Adrenal gland (tissue), 9 donors: ENCODE measurements at regions not wholly inside any gene's neighbourhood (a gene's known extent, or its start where the extent isn't known, plus 50 kb on each side); places are given as distances from the start of the nearest gene placed in this dataset.
"Not testable (repeated sequence)": the region's sequence is repeated elsewhere in the genome, so short reads cannot be mapped to it uniquely, and the experiment has no call there.

Source experiments
- DNase-seq, 7 donors: peaks; one replicate each; pipeline ENCODE4 v3.0.0-alpha.2; 2019 to 2020
- H3K27ac ChIP-seq, 5 donors: fragments of 200-600 bp; sonication (generic) in 4 of 5; 1 replicate in 3 of 5; 2 replicates in 2 of 5; pipeline versions ENCODE4 v1.5.1 to v1.8.0; 2016 to 2020; ENCODE audit warnings: mild to moderate bottlenecking in 1 of 5
- H3K27me3 ChIP-seq: fragments of 200-600 bp; 2 replicates; pipeline ENCODE4 v1.8.0; 2021
- H3K36me3 ChIP-seq, 2 donors: fragments of 200-600 bp; replicated peaks in 1 of 2; 1 replicate in 1 of 2; 2 replicates in 1 of 2; pipeline versions ENCODE4 v1.5.1 to v1.8.0; 2018 to 2022
- H3K4me1 ChIP-seq, 2 donors: fragments of 200-600 bp; replicated peaks in 1 of 2; 1 replicate in 1 of 2; 2 replicates in 1 of 2; pipeline versions ENCODE4 v1.5.1 to v1.8.0; 2018 to 2021
- H3K4me3 ChIP-seq, 4 donors: fragments of 200-600 bp; sonication (generic) in 3 of 4; one replicate each; pipeline ENCODE4 v1.5.1; 2016 to 2018
- H3K9me3 ChIP-seq, 3 donors: fragments of 200-600 bp; sonication (generic) in 1 of 3; replicated peaks in 1 of 3; 1 replicate in 2 of 3; 2 replicates in 1 of 3; pipeline versions ENCODE4 v1.5.1 to v1.8.0; 2016 to 2021
- POLR2A ChIP-seq, 2 donors: fragments of 450-650 bp; IDR thresholded peaks; one replicate each; pipeline ENCODE4 v1.6.1; 2017; ENCODE audit warnings: antibody characterized with exemption in 2 of 2, mild to moderate bottlenecking in 2 of 2, moderate library complexity in 1 of 2
- WGBS, 4 donors: extraction: QIAGEN DNeasy Blood & Tissue Kit in 2 of 4; methylation state at CpG; one replicate each; pipeline versions ENCODE4 v1.1.5 to v1.1.7; 2013 to 2017; 5-methylcytosine and 5-hydroxymethylcytosine counted together
- intact Hi-C, 2 donors: fragments of 100-400 bp; cut with DNase I; formaldehyde crosslinking; loops; one replicate each; pipeline versions ENCODE4 v1.14.1 to v1.15.0; 2022 to 2023
- TF ChIP-seq, protein P1 (sequence below), 6 experiments: fragments of 450-650 bp in 4 of 6; fragments of 200-600 bp in 2 of 6; sonication (generic) in 1 of 6; IDR thresholded peaks; 1 replicate in 5 of 6; 2 replicates in 1 of 6; pipeline versions ENCODE4 v1.5.1 to v1.8.0; 2016 to 2021; ENCODE audit warnings: antibody characterized with exemption in 6 of 6, mild to moderate bottlenecking in 2 of 6, moderate library complexity in 1 of 6
- donor health status: healthy with polysubstance abuse.
- donor health status: Bipolar disorder and iron deficiency.
- donor health status: DM: yes; HTN: yes; CAD: no.
- donor health status: DM: no; HTN: no; CAD: no.
- donor health status: DM: no; HTN: no; CAD: no.

- intact Hi-C loops, result no loop called here
- Histone ChIP-seq H3K9me3 (no peaks in the 10 kb centered on the region), H3K36me3 (no peaks in the 10 kb centered on the region), H3K4me3 (no peak overlapping the region), H3K27me3 (no peaks in the 10 kb centered on the region), H3K27ac (no peak overlapping the region), H3K4me1 (no peaks in the 10 kb centered on the region)
- TF ChIP-seq, protein P1, sequence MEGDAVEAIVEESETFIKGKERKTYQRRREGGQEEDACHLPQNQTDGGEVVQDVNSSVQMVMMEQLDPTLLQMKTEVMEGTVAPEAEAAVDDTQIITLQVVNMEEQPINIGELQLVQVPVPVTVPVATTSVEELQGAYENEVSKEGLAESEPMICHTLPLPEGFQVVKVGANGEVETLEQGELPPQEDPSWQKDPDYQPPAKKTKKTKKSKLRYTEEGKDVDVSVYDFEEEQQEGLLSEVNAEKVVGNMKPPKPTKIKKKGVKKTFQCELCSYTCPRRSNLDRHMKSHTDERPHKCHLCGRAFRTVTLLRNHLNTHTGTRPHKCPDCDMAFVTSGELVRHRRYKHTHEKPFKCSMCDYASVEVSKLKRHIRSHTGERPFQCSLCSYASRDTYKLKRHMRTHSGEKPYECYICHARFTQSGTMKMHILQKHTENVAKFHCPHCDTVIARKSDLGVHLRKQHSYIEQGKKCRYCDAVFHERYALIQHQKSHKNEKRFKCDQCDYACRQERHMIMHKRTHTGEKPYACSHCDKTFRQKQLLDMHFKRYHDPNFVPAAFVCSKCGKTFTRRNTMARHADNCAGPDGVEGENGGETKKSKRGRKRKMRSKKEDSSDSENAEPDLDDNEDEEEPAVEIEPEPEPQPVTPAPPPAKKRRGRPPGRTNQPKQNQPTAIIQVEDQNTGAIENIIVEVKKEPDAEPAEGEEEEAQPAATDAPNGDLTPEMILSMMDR (IDR thresholded peaks at IDR 0.05), result no peak
- no peak for TF ChIP-seq POLR2A (IDR thresholded peaks at IDR 0.05)
- no peak for DNase-seq
- WGBS, 4 donors, result 70 to 78% (median 72%) methylated on average over 3 of the region's 3 CpGs
Measured at GRCh38 chrX:127187095-127187494, 367.6 kb downstream of the PRR32 start.

- no peaks in the 10 kb centered on the region for H3K4me1 ChIP-seq
- TF ChIP-seq, protein P1 (IDR thresholded peaks at IDR 0.05), result no peak
- TF ChIP-seq POLR2A (IDR thresholded peaks at IDR 0.05), result no peak
- H3K4me3 ChIP-seq, result no peak overlapping the region
- no peaks in the 10 kb centered on the region for H3K9me3 ChIP-seq
- H3K27ac ChIP-seq, result no peak overlapping the region
- 49 to 58% (median 56%) methylated on average over 3 of the region's 3 CpGs for WGBS, 4 donors
- H3K27me3 ChIP-seq, result no peaks in the 10 kb centered on the region
- intact Hi-C loops, result no loop called here
- DNase-seq, result no peak
- H3K36me3 ChIP-seq, result no peaks in the 10 kb centered on the region
Measured at GRCh38 chrX:127190381-127190780, 370.9 kb downstream of the PRR32 start.

GRCh38 chrX:127207326-127207725, 387.8 kb downstream of the PRR32 start:
- H3K27me3 ChIP-seq, result no peaks in the 10 kb centered on the region
- H3K36me3 ChIP-seq, result no peaks in the 10 kb centered on the region
- intact Hi-C loops, result no loop called here
- DNase-seq, result no peak
- no peak overlapping the region for H3K27ac ChIP-seq
- H3K4me3 ChIP-seq, result no peak overlapping the region
- H3K9me3 ChIP-seq, result no peaks in the 10 kb centered on the region
- TF ChIP-seq, protein P1 (IDR thresholded peaks at IDR 0.05), result no peak
- no peak for TF ChIP-seq POLR2A (IDR thresholded peaks at IDR 0.05)
- no peaks in the 10 kb centered on the region for H3K4me1 ChIP-seq
- WGBS, 4 donors, result 54 to 68% (median 66%) methylated on average over 3 of the region's 3 CpGs

DNA sequence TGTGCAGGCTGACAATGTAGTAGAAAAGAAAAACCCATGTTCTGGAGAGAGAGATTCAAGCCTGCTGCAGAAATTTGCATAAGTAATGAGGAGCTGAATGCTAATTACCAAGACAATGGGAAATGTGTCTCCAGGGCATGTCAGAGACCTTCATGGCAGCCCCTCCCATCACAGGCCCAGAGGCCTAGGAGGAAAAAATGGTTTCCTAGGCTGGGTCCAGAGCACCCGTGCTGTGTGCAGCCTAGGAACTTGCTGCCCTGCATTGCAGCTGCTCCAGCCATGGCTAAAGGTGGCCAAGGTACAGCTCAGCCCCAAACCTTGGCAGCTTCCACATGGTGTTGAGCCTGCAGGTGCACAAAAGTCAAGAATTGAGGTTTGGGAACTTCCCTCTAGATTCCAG, 402.3 kb downstream of the PRR32 start:
- H3K27me3 ChIP-seq, DNase-seq, H3K4me1 ChIP-seq, H3K4me3 ChIP-seq, intact Hi-C loops, H3K36me3 ChIP-seq, H3K9me3 ChIP-seq, H3K27ac ChIP-seq: not testable (repeated sequence)
- 86 to 95% methylated on average over 1 of the region's 1 CpG; no CpG with 5 or more reads in 2 of the 4 donors for WGBS, 4 donors

- WGBS, 4 donors, result 76 to 100% (median 83%) methylated on average over 1 to 3 of the region's 3 CpGs
- no peak for TF ChIP-seq POLR2A (IDR thresholded peaks at IDR 0.05)
- TF ChIP-seq, protein P1 (IDR thresholded peaks at IDR 0.05), result no peak
- Histone ChIP-seq H3K4me3 (no peak overlapping the region), H3K9me3 (no peaks in the 10 kb centered on the region), H3K36me3 (no peaks in the 10 kb centered on the region), H3K4me1 (no peaks in the 10 kb centered on the region), H3K27me3 (no peaks in the 10 kb centered on the region), H3K27ac (no peak overlapping the region)
- intact Hi-C loops, result no loop called here
- DNase-seq, result no peak
Measured at GRCh38 chrX:127243654-127244053, 424.1 kb downstream of the PRR32 start.
